ENCODE measurements at regions not wholly inside any gene's neighbourhood (a gene's known extent, or its start where the extent isn't known, plus 50 kb on each side); places are given as distances from the start of the nearest gene placed in this dataset.

DNA sequence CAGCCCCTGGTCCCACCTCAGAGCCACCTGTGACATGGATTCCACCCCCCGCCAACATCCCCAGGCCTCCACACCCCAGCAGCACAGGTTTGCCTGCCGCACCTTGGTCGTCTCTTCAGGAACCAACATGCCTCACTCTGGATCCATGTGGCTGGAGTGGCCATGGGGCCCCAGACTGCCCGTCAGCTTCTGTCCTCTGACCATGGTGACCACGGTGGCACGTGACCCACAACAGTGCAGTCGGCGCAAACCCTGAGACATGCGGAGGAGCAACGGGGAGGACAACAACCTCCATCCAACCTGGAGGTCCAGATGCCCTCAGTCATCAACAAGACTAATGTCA lies 85.6 kb downstream of the ANKRD60 start:
- TF ChIP-seq, protein P1, sequence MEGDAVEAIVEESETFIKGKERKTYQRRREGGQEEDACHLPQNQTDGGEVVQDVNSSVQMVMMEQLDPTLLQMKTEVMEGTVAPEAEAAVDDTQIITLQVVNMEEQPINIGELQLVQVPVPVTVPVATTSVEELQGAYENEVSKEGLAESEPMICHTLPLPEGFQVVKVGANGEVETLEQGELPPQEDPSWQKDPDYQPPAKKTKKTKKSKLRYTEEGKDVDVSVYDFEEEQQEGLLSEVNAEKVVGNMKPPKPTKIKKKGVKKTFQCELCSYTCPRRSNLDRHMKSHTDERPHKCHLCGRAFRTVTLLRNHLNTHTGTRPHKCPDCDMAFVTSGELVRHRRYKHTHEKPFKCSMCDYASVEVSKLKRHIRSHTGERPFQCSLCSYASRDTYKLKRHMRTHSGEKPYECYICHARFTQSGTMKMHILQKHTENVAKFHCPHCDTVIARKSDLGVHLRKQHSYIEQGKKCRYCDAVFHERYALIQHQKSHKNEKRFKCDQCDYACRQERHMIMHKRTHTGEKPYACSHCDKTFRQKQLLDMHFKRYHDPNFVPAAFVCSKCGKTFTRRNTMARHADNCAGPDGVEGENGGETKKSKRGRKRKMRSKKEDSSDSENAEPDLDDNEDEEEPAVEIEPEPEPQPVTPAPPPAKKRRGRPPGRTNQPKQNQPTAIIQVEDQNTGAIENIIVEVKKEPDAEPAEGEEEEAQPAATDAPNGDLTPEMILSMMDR (IDR thresholded peaks at IDR 0.05), result no peak
- TF ChIP-seq POLR2A (IDR thresholded peaks at IDR 0.05), result no peak

All from esophagus squamous epithelium (tissue), 4 donors.